ENCODE measurements at regions not wholly inside any gene's neighbourhood (a gene's known extent, or its start where the extent isn't known, plus 50 kb on each side); places are given as distances from the start of the nearest gene placed in this dataset.

DNA sequence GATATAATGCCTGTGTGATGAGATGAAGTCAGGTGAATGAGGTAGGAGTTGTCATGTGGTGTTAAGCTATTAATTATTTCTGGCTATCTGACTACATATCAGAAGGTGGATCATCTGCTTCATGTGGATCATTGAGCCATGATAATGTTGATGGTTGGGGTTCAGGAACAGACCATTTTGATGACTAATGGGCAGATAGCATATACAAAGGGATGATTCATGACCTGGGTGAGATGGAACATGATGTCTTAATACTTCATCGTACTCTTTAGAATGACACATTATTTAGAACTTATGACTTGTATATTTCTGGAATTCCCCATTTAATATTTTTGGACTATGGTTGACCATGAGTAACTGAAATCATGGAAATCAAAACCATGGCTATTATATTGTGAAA lies 155.1 kb downstream of the OR13A1 start:
- H2AK5ac ChIP-seq (ENCODE audit: low read depth, low read length) = no peak overlapping the region
- intact Hi-C loops (cut with micrococcal nuclease) = no loop called here
- H3K4me1 ChIP-seq (ENCODE audit: control insufficient read depth, insufficient read depth, low read length) = no peaks in the 10 kb centered on the region
- H2BK120ac ChIP-seq (ENCODE audit: low read depth, low read length) = no peak overlapping the region
- H3K79me1 ChIP-seq (ENCODE audit: low read depth in 1 of 2, low read length in 2 of 2) = no peaks in the 10 kb centered on the region
- H3K9me3 ChIP-seq (ENCODE audit: control insufficient read depth, insufficient read depth, low read length) = no peaks in the 10 kb centered on the region
- no peak overlapping the region for H3K14ac ChIP-seq (replicated peaks; ENCODE audit: low read depth, low read length)
- H3K4ac ChIP-seq (ENCODE audit: low read depth, low read length) = no peak overlapping the region
- no peak overlapping the region for H3K56ac ChIP-seq (ENCODE audit: extremely low read depth, insufficient read depth, low read length)
- H3K23ac ChIP-seq (ENCODE audit: low read depth, low read length) = no peak overlapping the region
- no peak overlapping the region for H3K4me2 ChIP-seq (ENCODE audit: low read depth, low read length)
- TF ChIP-seq SMC3 (IDR thresholded peaks at IDR 0.05; ENCODE audit: low read depth, low read length) (no peak), MAZ (IDR thresholded peaks at IDR 0.05; ENCODE audit: borderline replicate concordance, low read depth, low read length) (no peak), CHD1 (IDR thresholded peaks at IDR 0.05; ENCODE audit: low read depth, low read length) (no peak), BHLHE40 (IDR thresholded peaks at IDR 0.05; ENCODE audit: low read depth, low read length) (no peak), POLR2A (IDR thresholded peaks at IDR 0.05; ENCODE audit: low read depth, low read length) (no peak), CEBPB (IDR thresholded peaks at IDR 0.05; ENCODE audit: low read depth, low read length) (no peak), MAFK (IDR thresholded peaks at IDR 0.05; ENCODE audit: low read depth, low read length) (no peak), FOS (IDR thresholded peaks at IDR 0.05; ENCODE audit: low read depth, low read length) (no peak), RAD21 (IDR thresholded peaks at IDR 0.05; ENCODE audit: low read length) (no peak), NFE2L2 (IDR thresholded peaks at IDR 0.05; ENCODE audit: low read depth, low read length) (no peak), RCOR1 (IDR thresholded peaks at IDR 0.05; ENCODE audit: insufficient replicate concordance, low read length) (no peak), MXI1 (IDR thresholded peaks at IDR 0.05; ENCODE audit: borderline replicate concordance, low read depth, low read length) (no peak), RFX5 (IDR thresholded peaks at IDR 0.05; ENCODE audit: low read depth, low read length) (no peak)
- TF ChIP-seq, protein P1, sequence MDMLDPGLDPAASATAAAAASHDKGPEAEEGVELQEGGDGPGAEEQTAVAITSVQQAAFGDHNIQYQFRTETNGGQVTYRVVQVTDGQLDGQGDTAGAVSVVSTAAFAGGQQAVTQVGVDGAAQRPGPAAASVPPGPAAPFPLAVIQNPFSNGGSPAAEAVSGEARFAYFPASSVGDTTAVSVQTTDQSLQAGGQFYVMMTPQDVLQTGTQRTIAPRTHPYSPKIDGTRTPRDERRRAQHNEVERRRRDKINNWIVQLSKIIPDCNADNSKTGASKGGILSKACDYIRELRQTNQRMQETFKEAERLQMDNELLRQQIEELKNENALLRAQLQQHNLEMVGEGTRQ (IDR thresholded peaks at IDR 0.05; ENCODE audit: low read depth, low read length) = no peak
- TF ChIP-seq, protein P2, sequence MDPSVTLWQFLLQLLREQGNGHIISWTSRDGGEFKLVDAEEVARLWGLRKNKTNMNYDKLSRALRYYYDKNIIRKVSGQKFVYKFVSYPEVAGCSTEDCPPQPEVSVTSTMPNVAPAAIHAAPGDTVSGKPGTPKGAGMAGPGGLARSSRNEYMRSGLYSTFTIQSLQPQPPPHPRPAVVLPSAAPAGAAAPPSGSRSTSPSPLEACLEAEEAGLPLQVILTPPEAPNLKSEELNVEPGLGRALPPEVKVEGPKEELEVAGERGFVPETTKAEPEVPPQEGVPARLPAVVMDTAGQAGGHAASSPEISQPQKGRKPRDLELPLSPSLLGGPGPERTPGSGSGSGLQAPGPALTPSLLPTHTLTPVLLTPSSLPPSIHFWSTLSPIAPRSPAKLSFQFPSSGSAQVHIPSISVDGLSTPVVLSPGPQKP (IDR thresholded peaks at IDR 0.05; ENCODE audit: borderline replicate concordance, low read depth, low read length) = no peak
- TF ChIP-seq, protein P3, sequence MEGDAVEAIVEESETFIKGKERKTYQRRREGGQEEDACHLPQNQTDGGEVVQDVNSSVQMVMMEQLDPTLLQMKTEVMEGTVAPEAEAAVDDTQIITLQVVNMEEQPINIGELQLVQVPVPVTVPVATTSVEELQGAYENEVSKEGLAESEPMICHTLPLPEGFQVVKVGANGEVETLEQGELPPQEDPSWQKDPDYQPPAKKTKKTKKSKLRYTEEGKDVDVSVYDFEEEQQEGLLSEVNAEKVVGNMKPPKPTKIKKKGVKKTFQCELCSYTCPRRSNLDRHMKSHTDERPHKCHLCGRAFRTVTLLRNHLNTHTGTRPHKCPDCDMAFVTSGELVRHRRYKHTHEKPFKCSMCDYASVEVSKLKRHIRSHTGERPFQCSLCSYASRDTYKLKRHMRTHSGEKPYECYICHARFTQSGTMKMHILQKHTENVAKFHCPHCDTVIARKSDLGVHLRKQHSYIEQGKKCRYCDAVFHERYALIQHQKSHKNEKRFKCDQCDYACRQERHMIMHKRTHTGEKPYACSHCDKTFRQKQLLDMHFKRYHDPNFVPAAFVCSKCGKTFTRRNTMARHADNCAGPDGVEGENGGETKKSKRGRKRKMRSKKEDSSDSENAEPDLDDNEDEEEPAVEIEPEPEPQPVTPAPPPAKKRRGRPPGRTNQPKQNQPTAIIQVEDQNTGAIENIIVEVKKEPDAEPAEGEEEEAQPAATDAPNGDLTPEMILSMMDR (conservative IDR thresholded peaks at IDR 0.05; ENCODE audit: low read depth, low read length) = no peak
- no peak overlapping the region for H4K5ac ChIP-seq (ENCODE audit: low read depth, low read length)
- H2BK5ac ChIP-seq (ENCODE audit: low read depth, low read length, poor library complexity, severe bottlenecking) = no peak overlapping the region
- H4K91ac ChIP-seq (ENCODE audit: insufficient read depth, low read depth, low read length) = no peak overlapping the region
- BruUV-seq (replicated peaks) = no TSS peak
- H3K9me1 ChIP-seq (ENCODE audit: insufficient read depth, low read length) = no peaks in the 10 kb centered on the region
- no peaks in the 10 kb centered on the region for H3K27me3 ChIP-seq (ENCODE audit: control insufficient read depth, insufficient read depth, low read length)
- ATAC-seq (ENCODE audit: low read depth) (no peak; the same call in 1 of the 2 replicates), DNase-seq (peak; percentile 73)
- no peaks in the 10 kb centered on the region for H3K36me3 ChIP-seq (ENCODE audit: control insufficient read depth, insufficient read depth, low read length)
- H4K20me1 ChIP-seq (ENCODE audit: insufficient read depth, low read length) = no peaks in the 10 kb centered on the region
- H3K27ac ChIP-seq (ENCODE audit: insufficient read depth, low read length) = no peak overlapping the region
- POLR2A ChIA-PET (ENCODE audit: unreplicated experiment) = no interaction called here
- no peak overlapping the region for H2AFZ ChIP-seq (replicated peaks; ENCODE audit: low read length, poor library complexity)
- H2BK15ac ChIP-seq (ENCODE audit: low read depth, low read length) = no peak overlapping the region
- WGBS, 2 experiments (ENCODE audit: extremely low coverage in 2 of 2, insufficient read length in 1 of 2) = no CpG with 5 or more reads among the region's 1 CpG
- no peak overlapping the region for H2BK20ac ChIP-seq (ENCODE audit: low read depth, low read length)
- H3K18ac ChIP-seq (ENCODE audit: low read depth, low read length) = no peak overlapping the region
- H3K9ac ChIP-seq (ENCODE audit: low read depth, low read length) = no peak overlapping the region
- no peak overlapping the region for H3K4me3 ChIP-seq (ENCODE audit: insufficient read depth, low read depth, low read length)
- H4K8ac ChIP-seq (ENCODE audit: low read depth in 2 of 2, low read length in 2 of 2) = no peak overlapping the region
- CTCF ChIA-PET = no interaction called here
- dilution Hi-C loops (cut with HindIII; ENCODE audit: low sequenced_read_pairs, unreplicated experiment) = no loop called here
- in situ Hi-C loops (cut with MboI; ENCODE audit: low sequenced_read_pairs) = no loop called here
- no peak overlapping the region for H2AK9ac ChIP-seq (replicated peaks; ENCODE audit: low read depth, low read length, poor library complexity)
